ENCODE measurements at regions not wholly inside any gene's neighbourhood (a gene's known extent, or its start where the extent isn't known, plus 50 kb on each side); places are given as distances from the start of the nearest gene placed in this dataset.

DNA sequence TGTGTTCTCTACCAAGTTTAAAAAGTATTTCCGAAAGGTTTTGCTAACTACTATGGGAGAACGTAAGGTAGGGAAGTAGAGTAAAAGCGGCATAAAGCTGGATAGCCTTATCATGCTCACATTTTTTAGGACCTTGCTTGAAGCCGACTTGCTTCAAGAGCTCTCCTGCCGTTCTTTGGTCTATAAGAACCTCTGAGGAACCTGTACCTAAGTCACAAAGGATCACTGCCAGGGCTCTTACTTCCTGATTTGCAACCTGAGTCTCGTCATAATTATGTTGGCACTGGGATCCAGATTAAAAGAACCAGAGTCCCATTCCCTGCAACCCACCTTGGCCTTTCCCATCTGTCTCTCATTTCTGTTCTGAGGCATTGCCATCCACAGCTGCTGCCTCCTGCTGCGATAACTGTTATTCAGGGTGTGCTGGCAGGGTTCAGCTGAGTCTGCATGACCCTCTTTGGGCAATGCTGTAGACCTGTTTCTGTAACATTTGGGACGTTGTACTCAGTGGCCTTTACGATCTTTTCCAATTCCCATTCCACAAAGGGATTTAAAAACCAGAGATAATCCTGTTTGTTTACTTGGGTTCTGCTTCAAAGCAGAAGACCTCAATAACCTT, 131.0 kb upstream of the UMPS start:
- TF ChIP-seq POLR2AphosphoS5 (IDR thresholded peaks at IDR 0.05; ENCODE audit: low read depth, low read length): no peak
- TF ChIP-seq, protein P1, sequence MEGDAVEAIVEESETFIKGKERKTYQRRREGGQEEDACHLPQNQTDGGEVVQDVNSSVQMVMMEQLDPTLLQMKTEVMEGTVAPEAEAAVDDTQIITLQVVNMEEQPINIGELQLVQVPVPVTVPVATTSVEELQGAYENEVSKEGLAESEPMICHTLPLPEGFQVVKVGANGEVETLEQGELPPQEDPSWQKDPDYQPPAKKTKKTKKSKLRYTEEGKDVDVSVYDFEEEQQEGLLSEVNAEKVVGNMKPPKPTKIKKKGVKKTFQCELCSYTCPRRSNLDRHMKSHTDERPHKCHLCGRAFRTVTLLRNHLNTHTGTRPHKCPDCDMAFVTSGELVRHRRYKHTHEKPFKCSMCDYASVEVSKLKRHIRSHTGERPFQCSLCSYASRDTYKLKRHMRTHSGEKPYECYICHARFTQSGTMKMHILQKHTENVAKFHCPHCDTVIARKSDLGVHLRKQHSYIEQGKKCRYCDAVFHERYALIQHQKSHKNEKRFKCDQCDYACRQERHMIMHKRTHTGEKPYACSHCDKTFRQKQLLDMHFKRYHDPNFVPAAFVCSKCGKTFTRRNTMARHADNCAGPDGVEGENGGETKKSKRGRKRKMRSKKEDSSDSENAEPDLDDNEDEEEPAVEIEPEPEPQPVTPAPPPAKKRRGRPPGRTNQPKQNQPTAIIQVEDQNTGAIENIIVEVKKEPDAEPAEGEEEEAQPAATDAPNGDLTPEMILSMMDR (IDR thresholded peaks at IDR 0.05; ENCODE audit: control extremely low read depth in 1 of 3, insufficient read depth in 1 of 3, low read depth in 1 of 3, low read length in 3 of 3): no peak
